HG02970 (cell line): ENCODE measurements at regions not wholly inside any gene's neighbourhood (a gene's known extent, or its start where the extent isn't known, plus 50 kb on each side); places are given as distances from the start of the nearest gene placed in this dataset.
"Not testable (repeated sequence)": the region's sequence is repeated elsewhere in the genome, so short reads cannot be mapped to it uniquely, and the experiment has no call there.

Experiments
- ATAC-seq: cut with Tn5 transposase; IDR thresholded peaks from one replicate; pipeline ENCODE4 v1.9.1; 2021; ENCODE audit warnings: mild to moderate bottlenecking, moderate library complexity, moderate number of reproducible peaks; ENCODE audit not compliant: unreplicated experiment, low FRiP score

GRCh38 chr14:30064454-30064853, 136.8 kb upstream of the PRKD1 start:
- no peak for ATAC-seq

DNA sequence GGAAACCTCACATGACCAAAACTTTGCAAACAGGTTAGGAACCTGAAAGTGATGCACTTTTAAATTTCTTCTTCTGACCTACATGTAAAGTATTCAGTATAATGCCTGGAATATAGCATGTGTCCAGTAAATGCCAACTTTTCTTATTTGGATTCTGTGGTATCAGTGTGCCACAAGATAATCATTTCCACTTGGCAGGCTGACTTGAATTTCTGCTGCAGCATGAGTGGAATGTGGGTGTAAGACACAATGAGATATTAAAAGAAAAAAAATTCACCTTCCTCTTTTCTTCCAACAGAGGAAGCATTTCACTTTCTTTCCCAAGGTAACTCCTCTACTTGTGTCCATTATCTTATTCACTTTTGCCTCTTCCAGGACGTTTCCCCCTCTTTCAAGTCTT, 141.9 kb upstream of the PRKD1 start:
- no peak for ATAC-seq

GRCh38 chr14:30072454-30072853, 144.8 kb upstream of the PRKD1 start:
- not testable (repeated sequence) for ATAC-seq

GRCh38 chr14:30077946-30078345, 150.3 kb upstream of the PRKD1 start:
- no peak for ATAC-seq

GRCh38 chr14:30078811-30079402, 151.3 kb upstream of the PRKD1 start:
- ATAC-seq: no peak

DNA sequence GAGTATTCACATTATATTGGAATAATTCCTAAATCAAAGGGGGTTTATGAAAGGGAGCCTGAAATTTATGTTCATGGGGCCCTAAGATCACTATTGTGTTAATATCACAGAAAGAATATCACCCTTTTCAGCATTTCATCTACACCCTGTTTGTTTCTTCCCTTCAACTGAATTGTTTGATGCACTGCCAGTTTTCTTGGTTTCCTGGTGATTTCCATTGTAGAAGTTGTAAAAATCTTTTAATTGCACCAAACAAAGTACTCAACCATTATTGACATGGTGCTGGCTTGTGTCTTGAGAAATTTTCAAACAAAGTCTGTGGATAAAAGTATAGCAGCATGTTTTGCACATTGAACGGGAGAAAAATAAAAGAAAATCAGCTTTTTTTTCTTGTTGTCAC, 154.8 kb upstream of the PRKD1 start:
- ATAC-seq: no peak

GRCh38 chr14:30084811-30085210, 157.2 kb upstream of the PRKD1 start:
- ATAC-seq: no peak

GRCh38 chr14:30085943-30086342, 158.3 kb upstream of the PRKD1 start:
- no peak for ATAC-seq

GRCh38 chr14:30088620-30089019, 161.0 kb upstream of the PRKD1 start:
- ATAC-seq: no peak

DNA sequence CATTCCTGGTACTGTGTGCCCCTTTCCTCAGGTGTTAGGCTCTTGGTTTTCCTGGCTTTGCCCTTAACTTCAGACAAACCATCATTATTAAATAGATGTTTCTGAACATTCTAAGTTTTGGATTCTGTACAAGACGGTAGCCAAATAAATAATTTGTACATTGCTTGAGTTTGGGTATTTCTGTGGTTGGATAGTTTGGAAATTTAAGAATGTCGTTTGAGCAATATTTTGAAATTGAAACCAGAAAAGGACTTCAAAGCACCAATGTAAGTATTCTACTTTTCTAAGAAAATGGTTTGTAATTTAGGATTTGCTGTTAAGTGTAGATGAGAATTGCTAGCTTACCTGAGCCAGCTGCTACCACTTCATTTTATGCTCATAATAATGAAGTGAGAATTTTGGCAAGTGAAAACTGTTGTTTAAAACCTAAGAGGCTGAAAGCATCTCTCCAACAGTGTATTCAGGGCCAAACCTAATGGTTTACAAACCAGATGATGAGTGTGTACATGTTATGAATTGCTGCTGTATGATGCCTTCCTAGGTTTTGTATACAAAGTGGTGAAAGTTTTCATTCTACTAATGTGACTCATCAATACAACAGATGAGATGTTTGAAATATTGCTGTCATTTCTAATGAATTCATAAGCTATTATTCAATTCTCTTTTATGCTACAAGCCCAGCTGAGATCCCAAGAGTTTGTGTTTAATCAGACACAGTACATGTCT, 181.5 kb upstream of the PRKD1 start:
- no peak for ATAC-seq

GRCh38 chr14:30114051-30114450, 186.4 kb upstream of the PRKD1 start:
- no peak for ATAC-seq

DNA sequence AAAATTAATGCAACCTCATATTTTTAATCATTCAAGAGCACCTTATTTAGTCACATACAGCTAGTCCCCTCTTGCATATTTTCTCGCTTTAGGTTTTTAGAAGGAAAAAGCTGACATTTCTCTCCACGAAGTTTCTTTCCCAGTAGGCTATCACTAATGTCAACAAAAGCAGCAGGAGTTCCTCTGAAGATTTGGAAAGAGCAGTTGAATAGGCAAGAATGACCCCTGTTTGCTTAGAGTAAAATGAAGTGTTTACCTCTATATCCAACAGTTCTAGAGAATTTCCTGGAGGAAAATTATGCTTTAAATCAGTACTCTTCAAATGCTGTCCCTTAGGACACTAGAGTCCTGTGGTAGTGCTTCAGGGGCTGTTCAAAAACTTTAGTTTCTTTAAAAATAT, 188.1 kb upstream of the PRKD1 start:
- ATAC-seq: no peak

- ATAC-seq: no peak
These were observed 191.5 kb upstream of the PRKD1 start for GRCh38 chr14:30118992-30119640.

DNA sequence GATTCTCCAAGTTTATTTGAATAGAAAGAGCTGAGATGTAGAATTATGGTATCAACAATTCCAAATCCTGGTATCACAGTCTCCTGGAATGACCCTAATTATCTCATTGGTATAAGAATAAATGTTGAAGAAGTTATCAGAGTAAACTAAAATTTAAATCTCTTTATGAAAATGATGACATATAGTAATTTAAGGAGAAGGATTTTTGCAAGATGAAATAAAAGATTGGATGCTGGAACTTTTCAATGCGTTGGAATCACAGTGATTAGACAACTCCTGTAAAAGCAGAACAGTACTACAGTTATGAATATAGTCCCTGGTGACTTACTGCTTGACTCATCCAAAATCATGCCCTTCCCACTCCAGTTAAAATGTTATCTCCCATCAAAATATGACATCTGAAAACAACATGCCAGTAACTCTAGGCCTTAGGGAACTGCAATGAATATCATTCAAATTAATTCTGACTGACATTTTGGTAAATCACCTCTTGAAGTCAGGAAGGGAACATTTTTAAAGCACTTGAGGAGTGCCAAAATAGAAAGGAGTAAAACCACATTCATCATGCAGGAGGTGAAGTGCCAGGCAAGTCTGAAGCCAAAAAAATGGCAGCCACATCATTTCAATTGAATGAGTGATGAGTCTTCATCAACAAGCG, 197.8 kb upstream of the PRKD1 start:
- no peak for ATAC-seq

DNA sequence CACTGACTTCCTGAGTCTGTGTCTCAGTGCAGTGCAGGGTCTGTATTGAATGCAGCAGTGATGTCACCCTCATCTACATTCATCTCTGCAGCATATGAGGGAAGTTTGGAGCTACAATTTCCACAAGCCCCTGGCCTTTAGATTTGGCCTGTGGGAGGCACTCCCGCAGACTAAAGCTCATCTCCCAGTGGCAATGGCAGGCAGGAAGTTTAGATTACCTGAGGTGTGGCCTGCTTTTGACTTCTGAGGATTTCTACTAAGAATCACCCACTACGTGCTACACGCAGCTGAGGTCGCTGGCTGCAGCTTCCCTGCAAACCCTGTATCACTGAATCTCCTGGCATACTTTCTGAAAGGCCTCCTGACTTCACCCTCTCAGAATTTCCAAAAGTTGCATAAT, 202.2 kb upstream of the PRKD1 start:
- no peak for ATAC-seq

DNA sequence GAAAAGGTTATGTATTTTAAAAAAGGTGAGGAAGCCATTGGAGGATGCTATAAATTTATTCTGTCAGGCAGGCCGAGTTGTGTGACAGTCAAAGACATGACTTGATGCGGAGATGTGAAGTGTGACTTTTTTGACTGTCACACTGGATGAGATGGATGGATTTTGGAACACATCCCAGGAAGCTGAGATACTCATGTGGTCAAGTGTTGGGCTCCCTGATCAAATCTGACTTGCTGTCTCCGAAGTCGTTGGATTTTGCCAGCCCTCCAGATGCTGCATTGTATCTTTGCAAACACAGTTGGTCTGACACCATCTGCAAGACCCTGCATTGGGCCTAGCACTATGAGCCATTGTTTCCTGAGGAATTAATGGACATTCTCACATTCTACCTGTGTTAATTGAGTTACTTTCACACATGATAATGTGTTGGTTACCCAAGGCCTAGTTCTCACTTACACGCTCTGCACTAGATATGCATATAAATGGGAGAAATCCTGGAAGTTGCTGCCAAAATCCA, 204.0 kb upstream of the PRKD1 start:
- no peak for ATAC-seq

- no peak for ATAC-seq
These were observed 204.5 kb upstream of the PRKD1 start for GRCh38 chr14:30132196-30132595.

- ATAC-seq: no peak
These were observed 207.3 kb upstream of the PRKD1 start for GRCh38 chr14:30134936-30135335.

GRCh38 chr14:30138567-30138966, 210.9 kb upstream of the PRKD1 start:
- ATAC-seq: no peak

- ATAC-seq: no peak
These were observed 214.6 kb upstream of the PRKD1 start for GRCh38 chr14:30142216-30142615.

DNA sequence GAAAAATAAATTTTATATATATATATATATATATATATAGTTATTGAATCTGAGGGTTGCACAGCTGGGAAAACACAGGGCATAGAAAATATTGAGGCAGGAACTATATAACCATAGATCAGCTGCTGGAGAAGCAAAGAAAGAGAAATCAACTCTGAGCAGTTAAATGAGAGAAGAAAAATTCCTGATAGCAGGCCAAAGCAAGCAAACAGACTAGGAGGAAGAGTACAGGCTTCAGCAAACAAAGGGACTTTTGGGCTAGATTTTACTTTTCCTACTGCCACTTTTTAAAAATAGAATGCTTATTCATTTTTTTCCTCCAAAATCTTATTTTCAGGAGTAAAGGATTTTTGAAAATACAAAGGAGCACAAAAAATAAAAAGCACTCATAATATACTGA, 216.0 kb upstream of the PRKD1 start:
- ATAC-seq: no peak
